ENCODE measurements at regions not wholly inside any gene's neighbourhood (a gene's known extent, or its start where the extent isn't known, plus 50 kb on each side); places are given as distances from the start of the nearest gene placed in this dataset.

GRCh38 chr10:20966426-20966825 is 69.3 kb upstream of the NEBL start:
- Histone ChIP-seq H2BK12ac (ENCODE audit: low read length in 2 of 2) (no peak overlapping the region), H2AFZ (ENCODE audit: low read depth, low read length) (no peak overlapping the region), H4K91ac (ENCODE audit: low read length) (no peak overlapping the region), H3K4me1 (ENCODE audit: control insufficient read depth, insufficient read depth, low read depth, low read length) (peaks cover 1% of the 10 kb centered on the region), H3K79me1 (replicated peaks; ENCODE audit: low read length, poor library complexity, severe bottlenecking) (no peaks in the 10 kb centered on the region), H3K27ac (ENCODE audit: low read length, poor library complexity, severe bottlenecking) (no peak overlapping the region), H3K27me3 (ENCODE audit: control insufficient read depth in 1 of 2, insufficient read depth in 1 of 2, low read length in 2 of 2) (no peaks in the 10 kb centered on the region), H3K9me3 (ENCODE audit: control insufficient read depth, low read length) (peaks cover 5% of the 10 kb centered on the region), H3K18ac (ENCODE audit: low read depth in 1 of 2, low read length in 2 of 2) (no peak overlapping the region), H3K4ac (ENCODE audit: low read depth in 1 of 2, low read length in 2 of 2) (no peak overlapping the region), H3K9ac (ENCODE audit: low read length) (no peak overlapping the region), H3K4me2 (ENCODE audit: low read length, poor library complexity, severe bottlenecking) (no peak overlapping the region), H3K23ac (ENCODE audit: low read length in 2 of 2) (no peak overlapping the region), H3K36me3 (ENCODE audit: control insufficient read depth in 1 of 2, insufficient read depth in 2 of 2, low read depth in 1 of 2, low read length in 2 of 2) (no peaks in the 10 kb centered on the region), H2AK5ac (ENCODE audit: low read length, severe bottlenecking) (no peak overlapping the region), H4K8ac (ENCODE audit: low read length) (no peak overlapping the region), H3K4me3 (ENCODE audit: insufficient read depth in 1 of 2, low read depth in 1 of 2, low read length in 2 of 2) (no peak overlapping the region), H2BK5ac (ENCODE audit: low read depth, low read length, poor library complexity, severe bottlenecking) (no peak overlapping the region), H2BK120ac (ENCODE audit: low read depth, low read length) (no peak overlapping the region), H2BK15ac (ENCODE audit: low read depth, poor library complexity, severe bottlenecking) (no peak overlapping the region), H3K14ac (ENCODE audit: low read length in 2 of 2) (no peak overlapping the region)
- no peak for DNase-seq
- WGBS: 95% methylated on average over 1 of the region's 3 CpGs

DNA sequence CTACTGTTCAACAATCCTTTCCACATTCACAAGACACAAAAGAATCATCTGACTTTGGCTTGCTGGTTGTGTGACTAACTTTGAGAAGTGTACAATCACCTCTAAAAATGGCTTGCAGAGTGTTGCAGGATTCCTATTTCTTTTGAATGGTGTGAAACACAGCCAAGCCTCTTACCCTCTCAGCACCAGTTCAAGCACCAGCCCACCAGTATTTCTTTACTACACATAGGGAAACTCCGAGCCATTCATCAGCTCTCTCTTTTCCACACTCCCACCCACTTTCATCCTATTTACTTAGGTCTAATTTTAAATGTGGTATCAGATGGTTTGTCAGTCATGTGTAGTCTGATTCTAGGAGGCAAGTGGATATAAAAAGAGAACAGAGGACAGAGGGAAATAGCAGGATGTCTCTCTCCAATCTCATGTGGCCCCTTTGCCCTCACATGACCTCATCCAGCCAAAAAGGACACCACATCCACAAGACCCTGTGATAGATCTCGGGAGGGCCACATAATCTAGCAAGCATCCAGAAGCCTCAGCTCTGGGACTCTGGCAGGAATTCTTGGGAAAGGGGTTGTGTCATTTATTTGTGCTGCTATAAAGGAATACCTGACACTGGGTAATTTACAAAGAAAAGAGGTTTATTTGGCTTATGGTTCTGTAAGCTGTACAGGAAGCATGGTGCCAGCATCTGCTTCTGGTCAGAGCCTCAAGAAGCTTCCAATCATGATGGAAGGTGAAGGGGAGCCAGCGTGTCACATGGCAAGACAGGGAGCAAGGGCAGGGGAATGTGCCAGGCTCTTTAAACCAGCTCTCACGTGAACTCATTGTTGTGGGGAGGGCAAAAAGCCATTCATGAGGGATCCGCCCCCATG is 66.8 kb upstream of the NEBL start:
- H3K36me3 ChIP-seq (ENCODE audit: control insufficient read depth in 1 of 2, insufficient read depth in 2 of 2, low read depth in 1 of 2, low read length in 2 of 2): no peaks in the 10 kb centered on the region
- no peak overlapping the region for H2BK12ac ChIP-seq (ENCODE audit: low read length in 2 of 2)
- no peak overlapping the region for H3K23ac ChIP-seq (ENCODE audit: low read length in 2 of 2)
- H3K18ac ChIP-seq (ENCODE audit: low read depth in 1 of 2, low read length in 2 of 2): no peak overlapping the region
- H4K8ac ChIP-seq (ENCODE audit: low read length): no peak overlapping the region
- no peak overlapping the region for H3K9ac ChIP-seq (ENCODE audit: low read length)
- H2AFZ ChIP-seq (ENCODE audit: low read depth, low read length): no peak overlapping the region
- H2BK120ac ChIP-seq (ENCODE audit: low read depth, low read length): no peak overlapping the region
- no peak overlapping the region for H2AK5ac ChIP-seq (ENCODE audit: low read length, severe bottlenecking)
- H3K27ac ChIP-seq (ENCODE audit: low read length, poor library complexity, severe bottlenecking): no peak overlapping the region
- WGBS: 91% methylated on average over 5 of the region's 5 CpGs
- H3K4me3 ChIP-seq (ENCODE audit: insufficient read depth in 1 of 2, low read depth in 1 of 2, low read length in 2 of 2): no peak overlapping the region
- no peaks in the 10 kb centered on the region for H3K79me1 ChIP-seq (replicated peaks; ENCODE audit: low read length, poor library complexity, severe bottlenecking)
- H3K4ac ChIP-seq (ENCODE audit: low read depth in 1 of 2, low read length in 2 of 2): no peak overlapping the region
- H2BK15ac ChIP-seq (ENCODE audit: low read depth, poor library complexity, severe bottlenecking): no peak overlapping the region
- H4K91ac ChIP-seq (ENCODE audit: low read length): no peak overlapping the region
- no peaks in the 10 kb centered on the region for H3K4me1 ChIP-seq (ENCODE audit: control insufficient read depth, insufficient read depth, low read depth, low read length)
- no peak overlapping the region for H3K4me2 ChIP-seq (ENCODE audit: low read length, poor library complexity, severe bottlenecking)
- H3K9me3 ChIP-seq (ENCODE audit: control insufficient read depth, low read length): peaks cover 5% of the 10 kb centered on the region
- no peak overlapping the region for H3K14ac ChIP-seq (ENCODE audit: low read length in 2 of 2)
- no peak overlapping the region for H2BK5ac ChIP-seq (ENCODE audit: low read depth, low read length, poor library complexity, severe bottlenecking)
- no peaks in the 10 kb centered on the region for H3K27me3 ChIP-seq (ENCODE audit: control insufficient read depth in 1 of 2, insufficient read depth in 1 of 2, low read length in 2 of 2)
- no peak for DNase-seq

- Histone ChIP-seq H4K91ac (ENCODE audit: low read length) (no peak overlapping the region), H3K18ac (ENCODE audit: low read depth in 1 of 2, low read length in 2 of 2) (no peak overlapping the region)
- DNase-seq: no peak
Measured at GRCh38 chr10:20963056-20963455, 65.9 kb upstream of the NEBL start.

GRCh38 chr10:20962165-20962564 is 65.1 kb upstream of the NEBL start:
- no peak overlapping the region for H3K23ac ChIP-seq (ENCODE audit: low read length in 2 of 2)
- no peak overlapping the region for H2AFZ ChIP-seq (ENCODE audit: low read depth, low read length)
- H3K9me3 ChIP-seq (ENCODE audit: control insufficient read depth, low read length): peaks cover 5% of the 10 kb centered on the region
- no peak overlapping the region for H2BK120ac ChIP-seq (ENCODE audit: low read depth, low read length)
- H2BK15ac ChIP-seq (ENCODE audit: low read depth, poor library complexity, severe bottlenecking): no peak overlapping the region
- H3K14ac ChIP-seq (ENCODE audit: low read length in 2 of 2): no peak overlapping the region
- H3K27me3 ChIP-seq (ENCODE audit: control insufficient read depth in 1 of 2, insufficient read depth in 1 of 2, low read length in 2 of 2): no peaks in the 10 kb centered on the region
- H3K9ac ChIP-seq (ENCODE audit: low read length): no peak overlapping the region
- H3K36me3 ChIP-seq (ENCODE audit: control insufficient read depth in 1 of 2, insufficient read depth in 2 of 2, low read depth in 1 of 2, low read length in 2 of 2): no peaks in the 10 kb centered on the region
- no peak overlapping the region for H2BK5ac ChIP-seq (ENCODE audit: low read depth, low read length, poor library complexity, severe bottlenecking)
- H3K18ac ChIP-seq (ENCODE audit: low read depth in 1 of 2, low read length in 2 of 2): no peak overlapping the region
- 100% methylated on average over 1 of the region's 3 CpGs for WGBS
- H4K91ac ChIP-seq (ENCODE audit: low read length): no peak overlapping the region
- H3K27ac ChIP-seq (ENCODE audit: low read length, poor library complexity, severe bottlenecking): no peak overlapping the region
- no peak overlapping the region for H3K4ac ChIP-seq (ENCODE audit: low read depth in 1 of 2, low read length in 2 of 2)
- no peak overlapping the region for H3K4me3 ChIP-seq (ENCODE audit: insufficient read depth in 1 of 2, low read depth in 1 of 2, low read length in 2 of 2)
- no peak overlapping the region for H3K4me2 ChIP-seq (ENCODE audit: low read length, poor library complexity, severe bottlenecking)
- H3K4me1 ChIP-seq (ENCODE audit: control insufficient read depth, insufficient read depth, low read depth, low read length): no peaks in the 10 kb centered on the region
- no peak overlapping the region for H4K8ac ChIP-seq (ENCODE audit: low read length)
- H2AK5ac ChIP-seq (ENCODE audit: low read length, severe bottlenecking): no peak overlapping the region
- H3K79me1 ChIP-seq (replicated peaks; ENCODE audit: low read length, poor library complexity, severe bottlenecking): no peaks in the 10 kb centered on the region
- H2BK12ac ChIP-seq (ENCODE audit: low read length in 2 of 2): no peak overlapping the region
- DNase-seq: no peak

More at GRCh38 chr10:20963056-20963455, 65.9 kb upstream of the NEBL start:
- no peaks in the 10 kb centered on the region for H3K79me1 ChIP-seq (replicated peaks; ENCODE audit: low read length, poor library complexity, severe bottlenecking)
- WGBS: 95% methylated on average over 3 of the region's 3 CpGs
- no peak overlapping the region for H3K4ac ChIP-seq (ENCODE audit: low read depth in 1 of 2, low read length in 2 of 2)
- no peak overlapping the region for H3K4me3 ChIP-seq (ENCODE audit: insufficient read depth in 1 of 2, low read depth in 1 of 2, low read length in 2 of 2)
- H3K27me3 ChIP-seq (ENCODE audit: control insufficient read depth in 1 of 2, insufficient read depth in 1 of 2, low read length in 2 of 2): no peaks in the 10 kb centered on the region
- H3K4me2 ChIP-seq (ENCODE audit: low read length, poor library complexity, severe bottlenecking): no peak overlapping the region
- H2BK12ac ChIP-seq (ENCODE audit: low read length in 2 of 2): no peak overlapping the region
- no peak overlapping the region for H2BK5ac ChIP-seq (ENCODE audit: low read depth, low read length, poor library complexity, severe bottlenecking)
- H2AFZ ChIP-seq (ENCODE audit: low read depth, low read length): no peak overlapping the region
- H2BK120ac ChIP-seq (ENCODE audit: low read depth, low read length): no peak overlapping the region
- no peak overlapping the region for H3K23ac ChIP-seq (ENCODE audit: low read length in 2 of 2)
- no peak overlapping the region for H4K8ac ChIP-seq (ENCODE audit: low read length)
- H3K9ac ChIP-seq (ENCODE audit: low read length): no peak overlapping the region
- no peak overlapping the region for H3K14ac ChIP-seq (ENCODE audit: low read length in 2 of 2)
- H2BK15ac ChIP-seq (ENCODE audit: low read depth, poor library complexity, severe bottlenecking): no peak overlapping the region
- H3K36me3 ChIP-seq (ENCODE audit: control insufficient read depth in 1 of 2, insufficient read depth in 2 of 2, low read depth in 1 of 2, low read length in 2 of 2): no peaks in the 10 kb centered on the region
- no peak overlapping the region for H2AK5ac ChIP-seq (ENCODE audit: low read length, severe bottlenecking)
- no peaks in the 10 kb centered on the region for H3K4me1 ChIP-seq (ENCODE audit: control insufficient read depth, insufficient read depth, low read depth, low read length)
- no peak overlapping the region for H3K27ac ChIP-seq (ENCODE audit: low read length, poor library complexity, severe bottlenecking)
- H3K9me3 ChIP-seq (ENCODE audit: control insufficient read depth, low read length): peaks cover 5% of the 10 kb centered on the region
